HUES6 (cell line): ENCODE measurements at regions not wholly inside any gene's neighbourhood (a gene's known extent, or its start where the extent isn't known, plus 50 kb on each side); places are given as distances from the start of the nearest gene placed in this dataset.

Experiments
- H3K27ac ChIP-seq: 2 replicates; pipeline ENCODE4 v1.7.0; 2013; ENCODE audit warnings: low read depth, mild to moderate bottlenecking, low read length, inconsistent platforms
- H3K27me3 ChIP-seq: 2 replicates; pipeline ENCODE4 v1.6.1; 2013; ENCODE audit warnings: low read length; ENCODE audit not compliant: control insufficient read depth, insufficient read depth
- H3K36me3 ChIP-seq: 2 replicates; pipeline ENCODE4 v1.6.1; 2013; ENCODE audit warnings: low read length; ENCODE audit not compliant: control insufficient read depth, insufficient read depth
- H3K4me1 ChIP-seq: 2 replicates; pipeline ENCODE4 v1.6.1; 2013; ENCODE audit warnings: low read length; ENCODE audit not compliant: control insufficient read depth, insufficient read depth
- H3K4me3 ChIP-seq: 2 replicates; pipeline ENCODE4 v1.5.1; 2013; ENCODE audit warnings: low read depth, low read length
- H3K9ac ChIP-seq: one replicate; pipeline ENCODE4 v1.6.1; 2013; ENCODE audit warnings: mild to moderate bottlenecking, low read length
- H3K9me3 ChIP-seq: 2 replicates; pipeline ENCODE4 v1.6.1; 2013; ENCODE audit warnings: low read depth, low read length; ENCODE audit not compliant: control insufficient read depth, insufficient read depth

DNA sequence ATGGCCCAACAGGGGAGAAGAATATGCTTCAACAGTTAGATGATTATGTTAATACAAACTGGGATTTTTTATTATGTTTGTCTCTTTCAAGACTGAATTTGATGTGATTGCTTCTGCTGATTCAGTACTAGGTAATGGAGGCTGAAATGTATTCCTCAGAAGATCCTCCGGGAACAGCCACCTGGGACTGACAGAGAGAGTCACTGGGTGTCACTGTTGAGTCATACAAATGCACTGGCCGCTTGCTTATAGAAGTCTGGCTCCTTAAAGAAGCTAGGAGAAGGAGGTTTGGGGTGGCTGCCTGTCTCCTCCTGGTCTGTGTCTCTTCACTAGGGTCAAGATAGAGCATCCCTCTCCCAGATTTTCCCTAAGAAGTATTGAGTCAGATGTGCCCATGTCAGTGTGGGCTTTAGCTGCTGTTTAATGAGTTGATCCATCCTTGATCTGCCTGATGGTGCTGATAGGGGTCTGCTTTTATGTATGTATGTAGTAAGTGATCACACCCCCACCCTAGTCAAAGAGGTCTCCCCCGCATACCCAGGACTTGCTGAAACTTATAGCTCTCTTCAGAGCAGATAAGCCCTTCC is 773.4 kb downstream of the BRINP1 start:
- Histone ChIP-seq H3K27me3 (no peaks in the 10 kb centered on the region), H3K36me3 (no peaks in the 10 kb centered on the region), H3K9me3 (no peaks in the 10 kb centered on the region), H3K4me1 (peaks cover 3% of the 10 kb centered on the region; the same call in 1 of the 2 replicates), H3K27ac (no peak overlapping the region), H3K4me3 (no peak overlapping the region), H3K9ac (no peak overlapping the region)

DNA sequence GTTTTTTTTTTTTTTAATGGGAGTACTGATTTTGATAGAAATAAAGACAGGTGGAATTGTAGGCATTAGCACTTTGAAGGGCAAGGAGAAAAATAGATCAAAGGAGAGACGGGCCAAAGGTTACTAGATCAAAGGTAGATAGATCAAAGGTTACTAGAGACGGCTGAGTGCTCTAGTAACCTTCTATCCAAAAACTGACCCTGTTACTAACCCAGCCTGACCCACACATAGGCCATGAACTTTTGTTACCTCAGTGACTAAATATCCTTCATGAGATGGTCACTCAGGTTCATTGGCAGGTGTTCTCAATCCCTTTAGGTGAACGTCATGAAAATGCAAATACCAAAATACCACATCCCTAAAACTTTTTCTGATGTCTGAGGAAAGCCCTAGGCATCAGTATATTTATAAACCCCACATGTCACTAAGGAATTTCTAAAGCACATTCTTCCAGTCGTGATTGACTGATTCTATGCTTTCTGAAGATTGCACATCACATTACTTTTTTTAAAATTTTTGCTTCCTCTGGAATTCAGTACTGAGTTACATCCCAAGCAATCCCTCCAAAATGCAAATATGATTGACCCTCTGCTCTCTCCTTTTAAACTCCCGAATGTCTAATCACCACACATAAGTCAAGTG is 772.7 kb downstream of the BRINP1 start:
- Histone ChIP-seq H3K4me1 (peaks cover 3% of the 10 kb centered on the region; the same call in 1 of the 2 replicates), H3K4me3 (no peak overlapping the region), H3K27me3 (no peaks in the 10 kb centered on the region), H3K9ac (no peak overlapping the region), H3K27ac (no peak overlapping the region), H3K9me3 (no peaks in the 10 kb centered on the region), H3K36me3 (no peaks in the 10 kb centered on the region)

DNA sequence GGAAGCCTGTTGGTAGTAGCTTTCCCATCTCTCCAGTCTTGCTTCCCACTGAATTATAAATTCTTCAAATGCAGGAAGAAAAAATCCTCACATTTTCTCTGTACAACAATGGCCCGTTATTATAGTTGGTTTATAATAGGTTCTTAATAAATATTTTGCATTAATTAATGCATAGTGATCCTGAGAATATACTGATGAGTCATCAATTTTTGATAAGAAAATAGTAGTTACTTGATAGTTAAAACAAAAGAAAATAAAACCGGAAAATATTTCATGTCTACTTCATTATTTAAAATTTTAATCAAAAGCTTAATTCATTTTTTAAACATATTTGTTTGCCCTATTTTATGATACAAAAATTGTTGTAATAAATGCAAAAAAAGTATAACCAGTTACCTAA is 762.6 kb downstream of the BRINP1 start:
- Histone ChIP-seq H3K9me3 (no peaks in the 10 kb centered on the region), H3K36me3 (no peaks in the 10 kb centered on the region), H3K27me3 (no peaks in the 10 kb centered on the region), H3K4me3 (no peak overlapping the region), H3K27ac (no peak overlapping the region), H3K9ac (no peak overlapping the region), H3K4me1 (no peaks in the 10 kb centered on the region)

DNA sequence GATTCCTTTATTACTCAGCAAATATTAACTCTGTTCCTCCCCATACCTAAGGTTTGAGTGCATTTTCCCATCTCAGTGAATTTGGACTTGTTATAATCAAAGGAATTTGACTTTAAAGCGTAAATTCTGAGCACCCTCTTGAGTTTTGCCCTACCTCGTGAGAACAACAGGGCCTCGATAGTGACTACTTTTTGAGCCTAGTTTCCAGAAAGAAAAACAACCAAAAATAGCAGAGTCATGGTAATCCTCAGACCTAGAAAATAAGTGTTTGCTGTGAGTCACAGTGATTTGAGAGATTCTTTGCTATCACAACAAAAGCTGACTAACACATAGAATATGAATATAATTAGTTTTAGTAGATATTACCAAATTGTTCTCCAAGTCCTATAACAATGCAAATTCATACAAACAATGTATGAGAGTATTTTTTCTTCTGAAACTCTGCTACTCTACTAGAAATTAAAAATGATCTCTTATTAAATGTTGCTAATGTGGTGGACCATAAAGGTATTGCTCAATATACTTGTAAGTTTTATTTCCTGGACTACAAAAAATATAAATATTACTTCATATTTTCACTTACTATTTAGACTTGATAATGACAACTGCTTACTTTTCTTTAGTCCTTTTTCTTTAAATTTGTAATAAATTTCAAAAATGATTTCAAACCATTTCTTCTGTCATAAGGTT is 759.7 kb downstream of the BRINP1 start:
- no peaks in the 10 kb centered on the region for H3K9me3 ChIP-seq
- H3K4me1 ChIP-seq = no peaks in the 10 kb centered on the region
- H3K9ac ChIP-seq = no peak overlapping the region
- H3K27ac ChIP-seq = no peak overlapping the region
- no peak overlapping the region for H3K4me3 ChIP-seq
- H3K36me3 ChIP-seq = no peaks in the 10 kb centered on the region
- H3K27me3 ChIP-seq = no peaks in the 10 kb centered on the region

DNA sequence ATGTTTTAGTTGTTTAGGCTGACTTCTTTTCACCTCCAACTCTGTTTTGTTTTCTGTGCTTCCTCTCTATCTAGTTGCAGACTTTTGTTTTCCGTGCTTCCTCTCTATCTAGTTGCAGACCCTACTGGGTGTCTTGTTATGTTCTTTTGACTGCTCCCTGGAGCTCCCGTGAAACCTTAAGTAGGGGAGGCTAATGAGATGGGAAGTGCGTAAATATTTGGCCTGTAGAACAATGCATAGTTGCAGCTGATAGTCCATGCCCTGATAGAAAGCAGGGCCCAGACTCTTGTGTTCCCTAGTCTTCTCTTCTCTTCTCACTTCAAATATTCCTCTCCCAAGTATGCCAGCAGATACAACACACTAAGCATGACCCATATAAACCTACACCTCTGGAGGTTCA is 757.0 kb downstream of the BRINP1 start:
- Histone ChIP-seq H3K36me3 (no peaks in the 10 kb centered on the region), H3K27ac (no peak overlapping the region), H3K4me1 (no peaks in the 10 kb centered on the region), H3K9ac (no peak overlapping the region), H3K27me3 (no peaks in the 10 kb centered on the region), H3K4me3 (no peak overlapping the region), H3K9me3 (no peaks in the 10 kb centered on the region)

DNA sequence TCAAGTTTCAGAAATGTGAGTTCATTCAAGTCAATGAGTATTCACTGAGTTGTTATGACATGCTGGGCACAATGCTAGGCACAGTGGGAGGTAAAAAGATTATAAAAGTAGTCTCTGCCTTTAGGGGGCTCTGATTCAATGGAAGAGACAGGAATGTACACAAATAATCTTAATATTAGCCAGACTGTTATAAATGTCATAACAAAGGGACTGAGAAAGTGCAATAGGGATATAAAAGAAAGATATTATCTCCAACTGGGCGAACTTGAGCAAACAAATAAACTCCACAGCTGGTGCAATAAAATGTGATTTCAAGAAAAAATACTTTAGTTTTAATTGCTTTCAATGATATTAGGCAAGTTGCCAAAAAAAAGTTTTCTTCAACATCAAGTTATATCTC is 755.2 kb downstream of the BRINP1 start:
- H3K4me1 ChIP-seq = no peaks in the 10 kb centered on the region
- H3K9me3 ChIP-seq = no peaks in the 10 kb centered on the region
- no peaks in the 10 kb centered on the region for H3K27me3 ChIP-seq
- no peak overlapping the region for H3K9ac ChIP-seq
- no peaks in the 10 kb centered on the region for H3K36me3 ChIP-seq
- no peak overlapping the region for H3K27ac ChIP-seq
- H3K4me3 ChIP-seq = no peak overlapping the region

DNA sequence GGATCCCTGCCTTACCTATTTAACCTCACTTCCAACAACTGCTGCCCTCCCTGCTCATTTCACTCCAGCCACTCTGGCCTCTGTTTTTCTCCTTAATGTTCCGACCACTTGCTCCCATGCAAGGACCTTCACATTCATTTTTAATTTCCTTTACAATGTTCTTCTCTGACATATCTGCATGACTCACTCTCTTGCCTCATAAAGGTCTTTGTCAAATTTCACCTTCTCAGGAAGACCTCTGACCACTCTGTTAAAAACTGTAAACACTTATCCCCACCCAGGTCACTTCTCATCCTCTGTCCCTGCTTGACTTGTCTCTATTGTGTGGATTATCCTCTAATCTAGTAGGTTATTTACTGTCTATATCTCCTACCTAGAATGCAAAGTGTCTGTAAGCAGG is 751.2 kb downstream of the BRINP1 start:
- Histone ChIP-seq H3K4me3 (no peak overlapping the region), H3K9ac (no peak overlapping the region), H3K9me3 (no peaks in the 10 kb centered on the region), H3K27ac (no peak overlapping the region), H3K27me3 (no peaks in the 10 kb centered on the region), H3K4me1 (no peaks in the 10 kb centered on the region), H3K36me3 (no peaks in the 10 kb centered on the region)

DNA sequence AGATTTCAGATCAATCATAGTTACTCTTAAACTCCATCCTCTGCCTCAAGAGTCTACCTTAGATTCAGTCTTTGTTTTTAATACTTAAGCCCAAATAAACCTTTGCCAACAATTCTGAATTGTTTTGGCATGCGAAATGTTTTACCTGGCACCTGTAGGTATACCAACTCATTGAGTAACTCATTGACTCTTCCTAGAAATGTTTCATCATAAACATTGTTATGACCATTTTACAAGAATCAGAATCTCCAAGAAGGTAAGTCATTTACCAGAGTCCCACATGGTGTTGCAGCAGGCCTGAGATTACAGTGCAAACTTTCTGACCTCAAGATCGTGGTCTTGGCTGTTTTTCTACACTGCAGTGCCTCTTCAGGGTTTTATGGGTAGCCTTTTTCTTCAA is 750.4 kb downstream of the BRINP1 start:
- Histone ChIP-seq H3K9me3 (no peaks in the 10 kb centered on the region), H3K4me3 (no peak overlapping the region), H3K9ac (no peak overlapping the region), H3K27me3 (no peaks in the 10 kb centered on the region), H3K4me1 (no peaks in the 10 kb centered on the region), H3K27ac (no peak overlapping the region), H3K36me3 (no peaks in the 10 kb centered on the region)

DNA sequence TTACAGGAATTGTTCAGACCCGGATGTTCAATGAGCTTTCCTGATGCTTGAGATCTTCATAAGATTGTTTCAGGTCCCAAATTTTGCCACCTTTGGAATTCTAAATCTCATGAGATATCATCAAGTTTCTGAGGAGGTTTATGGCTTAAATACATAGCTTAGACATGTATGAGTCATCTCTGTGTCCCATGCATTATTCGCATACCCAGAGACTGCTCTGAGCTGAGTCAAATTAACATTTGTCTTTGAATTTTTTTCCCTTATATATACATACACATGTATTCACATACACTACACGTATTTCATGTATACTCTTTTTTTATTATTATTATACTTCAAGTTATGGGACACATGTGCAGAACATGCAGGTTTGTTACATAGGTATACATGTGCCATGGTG is 744.6 kb downstream of the BRINP1 start:
- no peaks in the 10 kb centered on the region for H3K27me3 ChIP-seq
- H3K9me3 ChIP-seq = no peaks in the 10 kb centered on the region
- H3K4me1 ChIP-seq = no peaks in the 10 kb centered on the region
- no peak overlapping the region for H3K27ac ChIP-seq
- H3K9ac ChIP-seq = no peak overlapping the region
- H3K4me3 ChIP-seq = no peak overlapping the region
- H3K36me3 ChIP-seq = no peaks in the 10 kb centered on the region

DNA sequence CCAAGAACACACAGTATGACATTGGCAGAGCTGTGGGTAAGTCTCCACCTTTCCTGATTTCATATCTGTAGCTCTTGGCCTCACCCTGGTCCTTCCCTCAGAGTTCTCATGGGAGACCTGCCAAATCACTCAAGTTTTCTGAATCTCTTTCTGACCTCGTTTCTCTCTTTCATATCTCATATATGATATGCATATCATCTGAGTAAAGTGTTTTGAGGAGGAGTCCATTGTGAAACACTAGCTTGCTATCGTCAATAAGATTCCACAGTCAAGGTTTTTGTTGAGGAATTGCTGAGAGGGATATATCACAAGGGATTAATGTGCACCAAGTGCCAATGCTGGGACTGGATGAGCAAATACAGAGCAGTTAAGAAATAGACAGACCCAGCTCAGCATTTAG is 739.2 kb downstream of the BRINP1 start:
- Histone ChIP-seq H3K27me3 (no peaks in the 10 kb centered on the region), H3K4me1 (no peaks in the 10 kb centered on the region), H3K27ac (no peak overlapping the region), H3K36me3 (no peaks in the 10 kb centered on the region), H3K4me3 (no peak overlapping the region), H3K9me3 (peaks cover 7% of the 10 kb centered on the region; the same call in 1 of the 2 replicates), H3K9ac (no peak overlapping the region)

DNA sequence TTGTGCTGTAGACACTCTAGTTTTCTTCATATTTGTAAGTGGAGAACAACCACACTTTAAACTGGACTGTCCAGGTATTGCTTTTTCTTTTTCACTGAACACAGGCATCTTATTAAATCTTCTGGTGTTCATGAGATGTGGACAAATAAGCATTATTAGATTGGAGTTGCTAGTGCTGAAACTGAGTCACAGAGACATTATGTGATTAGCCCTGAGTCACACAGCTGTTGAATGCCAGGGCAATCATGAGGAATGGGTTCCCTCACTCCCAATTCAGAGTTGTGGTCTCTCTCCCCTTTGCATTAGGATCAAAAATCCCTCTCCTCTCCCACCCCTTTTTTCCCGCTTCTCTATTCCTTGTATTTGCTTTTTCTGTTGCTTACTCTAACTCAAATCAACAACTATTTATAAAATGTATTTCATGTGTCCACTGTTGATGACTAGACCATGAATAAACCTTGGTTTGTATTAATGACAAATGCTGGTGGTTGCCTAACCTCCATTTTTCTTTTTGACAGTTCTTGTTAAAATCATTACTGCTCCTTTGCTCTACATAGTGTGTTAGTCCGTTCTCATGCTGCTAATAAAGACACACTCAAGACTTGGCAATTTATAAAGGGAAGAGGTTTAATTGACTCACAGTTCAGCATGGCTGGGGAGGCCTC is 738.2 kb downstream of the BRINP1 start:
- peaks cover 7% of the 10 kb centered on the region; the same call in 1 of the 2 replicates for H3K9me3 ChIP-seq
- no peak overlapping the region for H3K9ac ChIP-seq
- no peaks in the 10 kb centered on the region for H3K4me1 ChIP-seq
- no peaks in the 10 kb centered on the region for H3K27me3 ChIP-seq
- no peak overlapping the region for H3K4me3 ChIP-seq
- no peaks in the 10 kb centered on the region for H3K36me3 ChIP-seq
- no peak overlapping the region for H3K27ac ChIP-seq
